GM18505 (cell line): ENCODE measurements at regions not wholly inside any gene's neighbourhood (a gene's known extent, or its start where the extent isn't known, plus 50 kb on each side); places are given as distances from the start of the nearest gene placed in this dataset.
"Not testable (repeated sequence)": the region's sequence is repeated elsewhere in the genome, so short reads cannot be mapped to it uniquely, and the experiment has no call there.

ENCODE experiments used
- ATAC-seq: cut with Tn5 transposase; IDR thresholded peaks from one replicate; pipeline ENCODE4 v1.9.1; 2021; ENCODE audit not compliant: unreplicated experiment
- POLR2A ChIP-seq: IDR thresholded peaks from 4 replicates; pipeline ENCODE4 v1.6.1; 2011; ENCODE audit warnings: borderline replicate concordance; ENCODE audit not compliant: insufficient read depth, insufficient read length; ENCODE audit errors: extremely low read depth

DNA sequence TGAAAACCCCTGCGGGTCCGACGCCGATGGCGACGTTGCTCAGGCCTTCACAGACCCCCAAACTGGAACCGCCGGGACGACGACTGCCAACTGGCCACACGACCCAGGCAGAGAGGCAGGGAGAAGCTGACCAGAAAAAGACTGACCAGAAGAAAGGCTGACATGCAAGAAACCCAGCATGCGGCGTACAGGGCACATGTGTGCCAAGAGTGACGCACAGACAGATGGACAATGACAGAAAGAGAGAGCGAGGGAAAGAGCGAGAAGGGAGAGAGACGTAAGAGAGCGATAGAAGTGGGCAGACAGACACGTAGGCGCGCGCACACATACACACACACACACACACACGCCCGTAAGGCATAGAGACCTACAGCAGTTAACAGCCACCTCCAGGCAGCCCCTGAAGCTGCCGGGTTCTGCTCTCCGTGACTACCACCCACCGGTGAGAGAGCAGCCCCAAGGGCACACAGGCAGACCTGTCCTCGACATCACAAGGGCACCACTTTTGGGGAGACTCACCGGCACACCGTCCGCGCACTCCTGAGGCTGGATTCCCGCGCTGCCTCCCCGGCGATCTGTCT lies 67.2 kb upstream of the ZNF527 start:
- no peak for TF ChIP-seq POLR2A
- no peak for ATAC-seq

DNA sequence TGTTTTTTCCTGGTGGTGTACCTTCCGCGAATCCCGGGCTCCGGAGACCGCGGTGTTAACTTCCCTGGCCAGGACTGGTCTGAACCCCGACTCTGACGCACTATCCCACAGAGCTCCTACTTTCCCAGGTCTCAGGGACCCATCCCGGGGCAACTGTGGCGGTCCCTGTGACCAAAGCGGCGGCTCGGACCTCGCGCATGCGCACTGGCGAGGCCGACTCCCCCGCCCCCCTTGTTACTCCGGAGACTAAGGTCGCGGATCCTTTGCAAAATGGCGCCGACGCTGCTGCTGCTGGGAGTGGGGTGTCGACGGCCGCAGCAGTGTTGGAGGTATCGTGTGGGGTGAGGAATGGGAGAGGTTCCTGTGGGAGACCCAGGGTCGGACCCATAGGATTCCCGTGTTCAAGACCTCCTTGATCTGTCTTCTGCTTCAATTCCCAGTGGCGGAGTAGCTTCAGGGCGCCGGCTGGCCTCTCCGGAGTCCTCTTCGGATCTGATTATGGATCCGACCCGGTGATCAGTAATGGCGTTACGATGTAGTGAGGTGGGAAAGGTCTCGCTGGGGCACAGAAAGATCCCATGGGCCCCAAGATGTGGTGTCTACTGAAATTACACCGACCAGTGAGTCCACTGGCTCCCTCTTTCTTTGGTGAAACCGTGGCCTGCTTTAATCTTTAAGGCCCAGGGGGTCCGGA lies 66.6 kb upstream of the ZNF527 start:
- no peak for TF ChIP-seq POLR2A
- no peak for ATAC-seq

DNA sequence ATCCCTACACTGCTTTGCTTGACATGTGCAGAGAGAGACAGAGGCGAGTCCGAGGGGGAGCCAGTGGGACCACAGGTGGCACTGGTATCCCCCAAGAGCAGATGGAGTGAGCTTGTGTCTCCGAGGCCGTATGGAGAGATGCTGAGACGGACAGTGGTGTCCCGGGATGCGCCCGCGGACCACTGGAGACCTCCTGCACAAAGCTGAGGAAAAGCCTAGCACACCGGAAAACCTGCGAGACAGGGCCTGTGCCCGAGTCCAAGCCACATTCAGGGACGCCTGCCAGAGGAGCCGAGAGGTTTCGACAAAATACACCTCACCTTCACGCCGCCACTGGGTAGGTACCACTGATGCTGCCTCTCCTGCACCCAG lies 66.0 kb upstream of the ZNF527 start:
- ATAC-seq: no peak
- no peak for TF ChIP-seq POLR2A

DNA sequence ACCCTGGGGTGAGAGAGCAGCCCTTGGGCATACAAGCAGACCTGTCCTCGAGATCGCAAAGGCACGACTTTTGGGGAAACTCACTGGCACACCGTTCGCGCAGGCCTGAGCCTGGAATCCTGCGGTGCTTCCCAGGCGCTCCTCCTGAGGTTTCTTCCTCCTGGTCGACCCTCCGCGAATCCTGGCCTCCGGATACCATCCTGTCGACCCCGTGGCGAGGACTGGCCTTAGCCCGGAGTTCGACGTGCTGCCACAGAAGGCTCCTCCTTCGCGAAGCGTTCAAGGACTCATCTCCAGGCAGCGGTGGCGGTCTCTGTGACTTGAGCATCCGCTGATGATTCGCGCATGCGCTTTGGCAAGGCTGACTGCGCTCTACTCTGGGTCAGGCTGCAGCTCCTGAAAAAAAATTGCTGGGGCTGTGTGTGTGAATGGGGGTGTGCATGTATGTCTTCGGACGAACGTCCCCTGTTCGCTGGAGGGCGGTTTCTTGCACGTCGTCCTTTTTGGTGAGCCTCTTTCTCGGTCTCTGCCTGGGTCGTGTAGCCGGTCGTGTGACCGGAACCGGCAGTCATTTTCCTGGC lies 64.4 kb upstream of the ZNF527 start:
- ATAC-seq: no peak
- TF ChIP-seq POLR2A: no peak

DNA sequence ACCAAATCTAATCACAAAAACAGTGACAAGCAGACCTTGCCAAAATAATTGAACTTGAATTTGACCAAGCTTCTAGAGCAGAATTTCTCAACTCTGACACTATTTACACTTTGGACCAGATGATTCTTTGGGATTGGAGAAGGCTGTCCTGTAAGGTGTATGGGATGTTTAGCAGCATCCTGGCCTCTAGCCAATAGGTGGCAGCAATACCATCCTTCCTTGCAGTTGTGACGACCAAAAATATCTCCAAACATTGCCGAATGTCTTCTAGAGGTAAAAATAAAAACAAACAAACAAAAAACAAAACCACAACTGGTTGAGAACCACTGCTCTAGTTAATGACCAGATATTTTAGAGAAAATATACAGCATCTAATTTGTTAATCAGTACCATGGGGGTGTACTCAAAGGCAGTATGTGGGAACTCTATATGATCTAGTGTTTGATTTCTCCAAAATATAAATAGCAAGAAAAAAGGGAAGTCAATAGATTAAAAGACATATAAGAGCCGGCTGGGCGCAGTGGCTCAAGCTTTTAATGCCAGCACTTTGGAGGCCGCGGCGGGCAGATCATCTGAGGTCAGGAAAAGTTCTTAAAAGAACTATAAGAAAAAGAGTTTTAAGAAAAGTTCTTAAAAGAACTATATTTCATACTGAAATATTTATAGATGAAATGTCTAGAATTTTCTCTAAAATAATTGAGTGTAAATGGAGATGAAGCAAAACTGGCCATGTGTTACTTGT lies 60.9 kb upstream of the ZNF527 start:
- no peak for TF ChIP-seq POLR2A
- no peak for ATAC-seq

DNA sequence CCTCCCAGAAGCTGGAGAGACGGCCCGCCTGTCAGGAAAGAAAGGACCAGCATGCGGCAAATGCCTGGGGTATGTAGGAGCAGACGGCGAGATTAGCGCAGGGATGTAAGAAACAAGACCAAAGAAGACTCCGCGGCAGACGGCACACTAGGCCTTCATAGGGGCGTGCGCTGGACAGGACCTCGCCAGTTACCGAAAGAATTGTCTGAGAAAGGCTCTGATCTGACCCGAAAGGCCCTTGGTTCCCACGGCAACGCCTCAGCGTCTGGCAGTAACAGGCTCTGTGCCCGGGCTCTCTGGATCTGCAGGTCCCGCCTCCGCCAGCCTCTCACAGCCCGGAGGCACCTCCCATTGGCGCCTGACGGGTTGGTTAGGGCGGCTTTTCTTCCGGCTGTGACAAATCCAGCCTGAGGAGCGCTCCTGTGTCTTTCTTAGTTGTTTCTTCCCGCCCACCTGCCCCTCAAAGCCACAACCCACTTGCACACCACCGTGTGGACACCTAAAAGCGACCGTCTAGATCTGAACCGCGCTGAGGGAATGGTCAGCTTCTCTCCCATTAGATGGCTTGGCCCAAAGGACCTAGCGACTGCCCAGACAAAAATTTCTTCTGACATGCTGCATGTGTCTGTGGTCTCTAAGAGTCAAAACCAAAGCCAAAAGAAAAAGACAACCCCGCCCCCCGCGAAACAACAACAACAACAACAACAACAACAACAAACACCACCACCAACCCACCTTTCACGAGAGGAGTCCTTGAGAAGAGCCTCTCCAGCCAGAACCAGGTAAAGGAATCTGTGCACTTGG lies 58.2 kb upstream of the ZNF527 start:
- not testable (repeated sequence) for ATAC-seq

DNA sequence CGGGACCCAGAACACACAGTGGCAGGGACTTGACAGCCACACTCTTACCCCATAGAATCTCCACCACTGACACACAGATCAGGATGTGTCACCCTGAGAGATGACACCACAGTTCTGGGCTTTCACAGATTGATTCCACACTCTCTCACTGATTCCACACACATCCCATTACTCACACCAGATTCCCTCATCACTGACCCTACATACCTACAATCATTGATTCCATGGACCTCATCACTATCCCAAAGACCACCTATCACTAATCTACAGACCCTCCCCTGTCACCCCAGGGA lies 57.6 kb upstream of the ZNF527 start:
- TF ChIP-seq POLR2A: no peak
- ATAC-seq: no peak

DNA sequence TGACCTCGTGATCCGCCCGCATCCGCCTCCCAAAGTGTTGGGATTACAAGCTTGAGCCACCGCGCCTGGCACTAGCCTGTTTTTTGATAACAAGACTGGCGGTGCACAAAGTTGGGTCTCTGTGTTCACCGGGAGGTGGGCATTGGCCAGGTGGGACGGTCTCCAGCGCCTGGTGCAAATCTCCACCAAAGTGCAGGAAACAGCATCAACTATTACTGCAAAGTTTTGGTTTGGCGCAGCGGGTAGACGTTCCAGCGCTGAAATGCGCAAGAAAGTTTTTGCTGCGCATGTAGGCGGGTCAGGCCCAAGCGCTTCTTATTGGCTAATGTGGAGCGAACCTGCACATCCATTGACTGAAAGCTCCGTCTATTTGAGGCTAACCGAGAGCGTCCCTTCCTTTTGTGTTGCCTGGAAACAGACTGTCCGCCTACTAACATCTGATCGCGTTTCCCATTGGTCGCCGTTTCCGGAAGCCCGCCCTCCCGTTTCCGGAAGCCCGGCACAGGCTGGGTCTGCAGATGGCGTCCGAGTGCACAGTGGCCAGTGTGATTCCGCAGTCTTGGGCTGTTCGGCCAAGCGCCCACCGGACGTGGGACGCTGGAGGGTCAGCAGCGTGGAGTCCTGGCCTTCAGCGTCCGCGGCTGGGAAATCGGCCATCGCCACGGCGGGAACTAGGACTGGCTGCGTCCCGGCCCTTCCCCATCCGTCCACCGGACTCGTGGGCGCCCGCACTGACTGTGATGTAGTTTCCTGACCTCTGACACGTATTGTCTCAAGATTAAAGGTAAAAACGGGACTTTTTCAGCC lies 53.3 kb upstream of the ZNF527 start:
- peak; percentile 85 for TF ChIP-seq POLR2A
- peak; percentile 95 for ATAC-seq

DNA sequence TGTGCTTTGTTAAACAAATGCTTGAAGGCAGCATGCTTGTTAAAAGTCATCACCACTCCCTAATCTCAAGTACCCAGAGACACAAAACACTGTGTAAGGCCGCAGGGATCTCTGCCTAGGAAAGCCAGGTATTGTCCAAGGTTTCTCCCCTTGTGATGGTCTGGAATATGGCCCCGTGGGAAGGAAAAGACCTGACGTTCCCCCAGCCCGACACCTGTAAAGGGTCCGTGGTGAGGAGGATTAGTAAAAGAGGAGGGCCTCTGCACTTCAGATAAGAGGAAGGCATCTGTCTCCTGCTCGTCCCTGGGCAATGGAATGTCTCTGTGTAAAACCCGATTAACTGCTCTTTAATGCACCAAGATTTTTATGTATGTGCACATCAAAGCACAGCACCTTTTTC lies 49.9 kb upstream of the ZNF527 start:
- not testable (repeated sequence) for ATAC-seq
